KMS-11 (cell line): ENCODE measurements at regions not wholly inside any gene's neighbourhood (a gene's known extent, or its start where the extent isn't known, plus 50 kb on each side); places are given as distances from the start of the nearest gene placed in this dataset.

Source experiments
- H2AFZ ChIP-seq: fragments of 200-600 bp; sonication (generic); 2 replicates; pipeline ENCODE4 v1.6.1; 2016; ENCODE audit warnings: antibody characterized with exemption, mixed run types, low read depth
- H3K27ac ChIP-seq: fragments of 200-600 bp; sonication (generic); 2 replicates; pipeline ENCODE4 v1.6.1; 2016; ENCODE audit warnings: mild to moderate bottlenecking, mixed run types
- H3K27me3 ChIP-seq: fragments of 200-600 bp; sonication (generic); 2 replicates; pipeline ENCODE4 v1.6.1; 2017; ENCODE audit warnings: mild to moderate bottlenecking, low read depth, mixed run types, moderate library complexity; ENCODE audit not compliant: insufficient read depth
- H3K36me3 ChIP-seq: fragments of 200-600 bp; sonication (generic); 2 replicates; pipeline ENCODE4 v1.6.1; 2017; ENCODE audit warnings: mild to moderate bottlenecking, mixed run types; ENCODE audit not compliant: insufficient read depth
- H3K4me1 ChIP-seq: fragments of 200-600 bp; sonication (generic); 2 replicates; pipeline ENCODE4 v1.6.1; 2016; ENCODE audit warnings: mild to moderate bottlenecking, low read depth, mixed run types; ENCODE audit not compliant: poor library complexity, severe bottlenecking
- H3K4me2 ChIP-seq: fragments of 200-600 bp; sonication (generic); 2 replicates; pipeline ENCODE4 v1.7.0; 2016; ENCODE audit warnings: mild to moderate bottlenecking, mixed run types
- H3K4me3 ChIP-seq: fragments of 200-600 bp; sonication (generic); IDR thresholded peaks from 2 replicates; pipeline ENCODE4 v1.6.1; 2017; ENCODE audit warnings: low read depth, low read length, mixed read lengths; ENCODE audit not compliant: insufficient read depth
- H3K79me2 ChIP-seq: fragments of 200-600 bp; sonication (generic); 2 replicates; pipeline ENCODE4 v1.6.1; 2016; ENCODE audit warnings: low read depth, mixed run types; ENCODE audit not compliant: insufficient read depth
- H3K9ac ChIP-seq: fragments of 200-600 bp; sonication (generic); 2 replicates; pipeline ENCODE4 v1.6.1; 2016; ENCODE audit warnings: mild to moderate bottlenecking, mixed run types
- H4K20me1 ChIP-seq: fragments of 200-600 bp; sonication (generic); 2 replicates; pipeline ENCODE4 v1.6.1; 2016; ENCODE audit warnings: mild to moderate bottlenecking, mixed run types; ENCODE audit not compliant: insufficient read depth
- CTCF ChIP-seq: fragments of 200-600 bp; sonication (generic); conservative IDR thresholded peaks from 2 replicates; pipeline ENCODE4 v1.6.1; 2017; ENCODE audit warnings: low read depth, mild to moderate bottlenecking, antibody characterized with exemption, low read length, moderate library complexity, mixed read lengths

DNA sequence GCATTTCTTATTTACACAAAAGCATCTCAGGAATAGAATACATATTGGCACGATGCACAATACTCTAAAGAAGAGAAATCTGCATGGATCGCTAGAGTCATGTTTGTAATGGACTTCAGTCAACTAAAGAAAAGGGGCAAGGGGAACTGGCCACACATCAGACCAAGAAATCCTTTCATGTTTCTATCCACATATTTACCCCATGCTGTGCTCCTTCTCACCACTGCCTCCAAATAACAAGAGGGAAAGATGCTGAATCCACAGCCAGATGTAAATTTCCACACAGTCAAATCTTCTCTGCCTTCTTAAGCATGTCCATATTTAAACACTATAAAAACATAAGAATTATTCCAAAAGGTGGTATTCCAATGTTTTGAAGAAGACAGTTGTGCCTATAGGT is 67.6 kb downstream of the COX18 start:
- Histone ChIP-seq H3K27ac (no peak overlapping the region), H3K4me3 (no peak overlapping the region), H3K27me3 (no peaks in the 10 kb centered on the region), H3K9ac (no peak overlapping the region), H2AFZ (no peak overlapping the region), H3K36me3 (no peaks in the 10 kb centered on the region), H4K20me1 (no peaks in the 10 kb centered on the region), H3K79me2 (no peaks in the 10 kb centered on the region), H3K4me2 (no peak overlapping the region), H3K4me1 (no peaks in the 10 kb centered on the region)
- no peak for TF ChIP-seq CTCF

- no peaks in the 10 kb centered on the region for H3K4me1 ChIP-seq
- H3K4me2 ChIP-seq = no peak overlapping the region
- no peak overlapping the region for H3K9ac ChIP-seq
- no peaks in the 10 kb centered on the region for H3K27me3 ChIP-seq
- H3K79me2 ChIP-seq = no peaks in the 10 kb centered on the region
- no peaks in the 10 kb centered on the region for H3K36me3 ChIP-seq
- no peaks in the 10 kb centered on the region for H4K20me1 ChIP-seq
- H2AFZ ChIP-seq = no peak overlapping the region
- no peak overlapping the region for H3K27ac ChIP-seq
- no peak overlapping the region for H3K4me3 ChIP-seq
- TF ChIP-seq CTCF = no peak
Measured at GRCh38 chr4:72997409-72997808, 72.1 kb downstream of the COX18 start.

GRCh38 chr4:72994670-72995069 is 74.8 kb downstream of the COX18 start:
- no peak overlapping the region for H3K27ac ChIP-seq
- H3K4me1 ChIP-seq = no peaks in the 10 kb centered on the region
- H3K4me3 ChIP-seq = no peak overlapping the region
- no peak for TF ChIP-seq CTCF
- H3K27me3 ChIP-seq = no peaks in the 10 kb centered on the region
- no peaks in the 10 kb centered on the region for H4K20me1 ChIP-seq
- H2AFZ ChIP-seq = no peak overlapping the region
- no peak overlapping the region for H3K4me2 ChIP-seq
- no peak overlapping the region for H3K9ac ChIP-seq
- no peaks in the 10 kb centered on the region for H3K36me3 ChIP-seq
- no peaks in the 10 kb centered on the region for H3K79me2 ChIP-seq

- no peak overlapping the region for H3K4me3 ChIP-seq
- no peaks in the 10 kb centered on the region for H4K20me1 ChIP-seq
- H3K36me3 ChIP-seq = no peaks in the 10 kb centered on the region
- no peak overlapping the region for H2AFZ ChIP-seq
- no peak for TF ChIP-seq CTCF
- no peak overlapping the region for H3K9ac ChIP-seq
- H3K27ac ChIP-seq = no peak overlapping the region
- no peak overlapping the region for H3K4me2 ChIP-seq
- no peaks in the 10 kb centered on the region for H3K27me3 ChIP-seq
- no peaks in the 10 kb centered on the region for H3K79me2 ChIP-seq
- no peaks in the 10 kb centered on the region for H3K4me1 ChIP-seq
Measured at GRCh38 chr4:72993876-72994275, 75.6 kb downstream of the COX18 start.

- Histone ChIP-seq H3K9ac (no peak overlapping the region), H3K27ac (no peak overlapping the region), H3K4me3 (no peak overlapping the region), H3K27me3 (no peaks in the 10 kb centered on the region), H3K36me3 (no peaks in the 10 kb centered on the region), H3K4me2 (no peak overlapping the region), H3K79me2 (no peaks in the 10 kb centered on the region), H2AFZ (no peak overlapping the region), H4K20me1 (no peaks in the 10 kb centered on the region), H3K4me1 (no peaks in the 10 kb centered on the region)
- no peak for TF ChIP-seq CTCF
Measured at GRCh38 chr4:72991873-72992272, 77.6 kb downstream of the COX18 start.
